ENCODE measurements at regions not wholly inside any gene's neighbourhood (a gene's known extent, or its start where the extent isn't known, plus 50 kb on each side); places are given as distances from the start of the nearest gene placed in this dataset.

- Histone ChIP-seq H3K27me3 (ENCODE audit: control insufficient read depth, insufficient read depth, low read length, poor library complexity, severe bottlenecking) (no peaks in the 10 kb centered on the region), H3K4me1 (ENCODE audit: control insufficient read depth, insufficient read depth, low read length) (no peaks in the 10 kb centered on the region), H3K9ac (ENCODE audit: extremely low read depth, low read length, poor library complexity, severe bottlenecking) (no peak overlapping the region), H3K9me3 (ENCODE audit: control insufficient read depth, low read length) (no peaks in the 10 kb centered on the region), H3K36me3 (ENCODE audit: control insufficient read depth, insufficient read depth, low read length) (no peaks in the 10 kb centered on the region), H3K4me3 (ENCODE audit: low read length) (no peak overlapping the region), H3K27ac (ENCODE audit: low read depth, low read length) (no peak overlapping the region)
- DNase-seq, result no peak
- no peak overlapping the region for H3K27ac Mint-ChIP-seq
- no peaks in the 10 kb centered on the region for H3K36me3 Mint-ChIP-seq (ENCODE audit: low read depth)
- no peak overlapping the region for H3K4me3 Mint-ChIP-seq
- TF ChIP-seq CTCF (conservative IDR thresholded peaks at IDR 0.05), result no peak
- H3K9me3 Mint-ChIP-seq, result no peaks in the 10 kb centered on the region
- H3K4me1 Mint-ChIP-seq, result peaks cover 12% of the 10 kb centered on the region
- 78 to 85% methylated on average over 1 to 2 of the region's 2 CpGs for WGBS, 2 experiments (ENCODE audit: insufficient coverage in 1 of 2, insufficient read length in 1 of 2)
- H3K27me3 Mint-ChIP-seq (ENCODE audit: insufficient read depth), result no peaks in the 10 kb centered on the region
These were observed 126.4 kb downstream of the LCA5 start for GRCh38 chr6:79410806-79411205.

GRCh38 chr6:79408256-79408974 lies 128.8 kb downstream of the LCA5 start:
- H3K27me3 ChIP-seq (ENCODE audit: control insufficient read depth, insufficient read depth, low read length, poor library complexity, severe bottlenecking), result no peaks in the 10 kb centered on the region
- H3K9me3 Mint-ChIP-seq, result no peaks in the 10 kb centered on the region
- H3K4me3 Mint-ChIP-seq, result no peak overlapping the region
- H3K27ac ChIP-seq (ENCODE audit: low read depth, low read length), result no peak overlapping the region
- no peaks in the 10 kb centered on the region for H3K9me3 ChIP-seq (ENCODE audit: control insufficient read depth, low read length)
- 95 to 100% methylated on average over 4 to 6 of the region's 7 CpGs for WGBS, 2 experiments (ENCODE audit: insufficient coverage in 1 of 2, insufficient read length in 1 of 2)
- TF ChIP-seq CTCF (conservative IDR thresholded peaks at IDR 0.05), result no peak
- no peaks in the 10 kb centered on the region for H3K4me1 ChIP-seq (ENCODE audit: control insufficient read depth, insufficient read depth, low read length)
- H3K36me3 ChIP-seq (ENCODE audit: control insufficient read depth, insufficient read depth, low read length), result no peaks in the 10 kb centered on the region
- no peaks in the 10 kb centered on the region for H3K27me3 Mint-ChIP-seq (ENCODE audit: insufficient read depth)
- H3K4me1 Mint-ChIP-seq, result peaks cover 11% of the 10 kb centered on the region
- H3K27ac Mint-ChIP-seq, result no peak overlapping the region
- H3K4me3 ChIP-seq (ENCODE audit: low read length), result no peak overlapping the region
- DNase-seq, result no peak
- H3K36me3 Mint-ChIP-seq (ENCODE audit: low read depth), result no peaks in the 10 kb centered on the region
- H3K9ac ChIP-seq (ENCODE audit: extremely low read depth, low read length, poor library complexity, severe bottlenecking), result no peak overlapping the region

- no peak overlapping the region for H3K27ac ChIP-seq (ENCODE audit: low read depth, low read length)
- Mint-ChIP-seq H3K27ac (no peak overlapping the region), H3K27me3 (ENCODE audit: insufficient read depth) (no peaks in the 10 kb centered on the region), H3K4me1 (peaks cover 15% of the 10 kb centered on the region), H3K4me3 (no peak overlapping the region), H3K36me3 (ENCODE audit: low read depth) (no peaks in the 10 kb centered on the region), H3K9me3 (no peaks in the 10 kb centered on the region)
- no peak overlapping the region for H3K9ac ChIP-seq (ENCODE audit: extremely low read depth, low read length, poor library complexity, severe bottlenecking)
- WGBS, 2 experiments (ENCODE audit: insufficient coverage in 1 of 2, insufficient read length in 1 of 2), result 95 to 97% methylated on average over 6 to 8 of the region's 8 CpGs
- peak; percentile 61 for DNase-seq
- H3K4me3 ChIP-seq (ENCODE audit: low read length), result no peak overlapping the region
- no peaks in the 10 kb centered on the region for H3K27me3 ChIP-seq (ENCODE audit: control insufficient read depth, insufficient read depth, low read length, poor library complexity, severe bottlenecking)
- peaks cover 4% of the 10 kb centered on the region for H3K4me1 ChIP-seq (ENCODE audit: control insufficient read depth, insufficient read depth, low read length)
- H3K36me3 ChIP-seq (ENCODE audit: control insufficient read depth, insufficient read depth, low read length), result no peaks in the 10 kb centered on the region
- H3K9me3 ChIP-seq (ENCODE audit: control insufficient read depth, low read length), result no peaks in the 10 kb centered on the region
- TF ChIP-seq CTCF (conservative IDR thresholded peaks at IDR 0.05), result no peak
These were observed 132.6 kb downstream of the LCA5 start for GRCh38 chr6:79404677-79405076.

Data from endodermal cell (in vitro differentiated cells).